ENCODE measurements at regions not wholly inside any gene's neighbourhood (a gene's known extent, or its start where the extent isn't known, plus 50 kb on each side); places are given as distances from the start of the nearest gene placed in this dataset.

DNA sequence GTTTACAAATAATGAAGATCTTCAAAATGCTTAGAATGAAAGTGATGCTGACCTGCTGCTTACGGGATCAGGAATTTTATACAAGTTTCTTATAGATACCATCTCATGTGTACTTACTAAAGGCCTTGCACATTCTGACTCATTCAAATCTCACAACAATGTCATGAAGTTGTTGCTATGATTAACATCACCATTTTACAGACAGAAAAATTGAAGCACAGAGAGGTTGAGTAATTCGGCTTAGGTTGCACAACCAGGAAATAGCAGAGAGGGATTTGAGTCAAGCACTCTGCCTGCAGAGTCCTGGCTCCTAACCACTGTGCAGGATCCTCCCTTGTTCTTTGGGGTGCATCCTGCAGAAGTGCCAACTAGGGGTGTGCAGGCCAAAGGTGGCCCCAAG, 471.9 kb downstream of the MIAT start:
- DNase-seq = no peak

DNA sequence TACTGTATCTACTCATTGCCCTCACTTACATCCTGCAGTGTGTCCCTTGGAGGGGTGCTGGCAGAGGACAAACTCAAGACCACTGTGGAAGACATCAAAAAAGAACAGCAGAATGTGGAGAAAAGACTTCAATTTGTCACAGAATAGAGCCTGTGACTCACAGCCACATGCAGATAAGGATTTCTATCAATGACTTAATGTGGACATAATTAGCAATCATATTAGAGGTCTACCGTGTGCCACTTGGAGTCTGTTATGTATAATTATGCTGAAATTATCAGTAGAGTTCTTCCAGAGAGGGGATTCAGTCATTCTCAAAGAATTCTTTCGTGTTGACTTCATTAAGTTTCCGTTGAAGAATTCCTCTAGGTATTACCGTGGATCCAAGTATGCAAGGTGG, 473.5 kb downstream of the MIAT start:
- no peak for DNase-seq

DNA sequence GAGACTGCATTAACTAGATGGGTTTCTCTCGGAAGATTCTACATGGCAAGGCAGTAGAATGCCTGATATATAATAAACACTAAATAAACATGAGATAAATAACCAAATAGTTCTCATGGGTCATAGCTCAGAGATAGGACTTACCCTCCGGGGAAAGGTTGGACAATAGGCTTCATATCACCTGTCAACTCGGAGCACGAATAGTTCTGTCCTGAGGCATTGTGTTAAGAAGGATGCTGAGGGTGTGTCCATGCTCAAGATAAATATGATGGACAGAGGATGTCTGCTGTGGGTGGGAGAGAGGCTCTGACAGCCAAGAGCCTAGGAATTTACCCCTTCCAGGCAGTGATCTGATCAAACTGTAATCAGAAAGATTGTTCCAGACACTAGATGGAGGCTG, 474.0 kb downstream of the MIAT start:
- DNase-seq = no peak

DNA sequence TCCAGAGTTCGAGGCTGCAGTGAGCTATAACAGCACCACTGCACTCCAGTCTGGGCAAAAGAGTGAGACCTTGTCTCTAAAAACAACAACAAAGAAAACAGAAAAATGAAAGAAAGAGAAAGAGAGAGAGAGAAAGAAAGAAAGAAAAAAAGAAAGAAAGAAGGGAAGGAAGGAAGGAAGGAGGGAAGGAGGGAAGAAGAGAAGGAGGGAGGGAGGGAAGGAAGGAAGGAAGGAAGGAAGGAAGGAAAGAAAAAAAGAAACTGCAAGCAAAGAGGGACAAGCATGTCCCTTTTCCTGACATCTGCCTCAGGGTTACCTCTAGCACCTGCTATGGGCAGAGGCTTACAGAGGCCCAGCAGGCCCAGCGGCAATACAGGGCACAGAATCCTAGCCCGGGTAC, 475.0 kb downstream of the MIAT start:
- DNase-seq = no peak

DNA sequence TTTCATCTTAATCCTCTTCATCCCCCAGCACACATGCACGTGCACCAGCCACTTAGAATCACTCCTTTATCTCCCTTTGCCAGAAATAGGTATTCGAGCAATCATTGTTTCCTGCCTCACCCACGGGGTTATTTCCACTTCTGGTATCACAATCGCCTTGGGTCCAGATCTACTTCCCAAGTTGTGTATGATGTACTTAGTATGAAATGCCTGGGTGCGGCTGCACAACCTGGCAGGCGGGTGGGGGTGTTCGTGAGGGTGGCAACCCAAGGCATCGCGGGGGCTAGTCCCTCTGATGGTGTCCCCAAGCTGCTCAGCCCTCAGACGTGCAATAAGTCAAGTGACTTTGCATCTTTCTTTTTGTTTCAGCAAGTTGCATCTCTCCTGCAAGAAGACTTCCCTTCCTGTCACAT, 475.6 kb downstream of the MIAT start:
- DNase-seq = no peak

DNA sequence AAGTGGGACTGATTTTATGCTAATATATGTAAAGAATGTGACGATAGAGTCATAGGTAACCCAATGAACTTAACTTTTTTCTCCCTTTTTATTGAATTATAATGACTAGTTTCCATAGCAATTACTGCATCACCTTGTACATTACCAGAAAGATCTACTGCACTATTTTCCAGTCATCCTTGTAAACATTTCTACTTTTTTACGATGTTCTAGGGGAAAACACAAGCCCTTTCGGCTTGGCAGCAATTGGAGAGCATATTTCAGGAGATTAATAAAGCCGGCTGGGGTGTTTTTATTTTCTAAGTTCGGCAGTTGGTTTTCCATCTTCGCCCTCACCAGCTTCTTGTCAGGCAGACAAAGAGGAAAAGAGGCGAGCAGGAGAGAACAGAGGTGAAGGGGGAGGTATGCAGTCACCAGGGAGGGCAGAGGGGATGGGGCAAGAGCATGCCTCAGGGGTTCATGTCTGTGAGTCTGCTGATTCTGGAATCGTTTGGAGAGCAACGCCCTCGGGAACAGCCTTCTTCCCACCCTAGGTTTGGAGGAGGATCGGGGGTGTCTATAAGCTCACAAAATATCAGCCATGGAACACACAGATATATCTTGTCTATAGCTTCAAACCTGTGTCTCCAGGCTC, 476.4 kb downstream of the MIAT start:
- no peak for DNase-seq

DNA sequence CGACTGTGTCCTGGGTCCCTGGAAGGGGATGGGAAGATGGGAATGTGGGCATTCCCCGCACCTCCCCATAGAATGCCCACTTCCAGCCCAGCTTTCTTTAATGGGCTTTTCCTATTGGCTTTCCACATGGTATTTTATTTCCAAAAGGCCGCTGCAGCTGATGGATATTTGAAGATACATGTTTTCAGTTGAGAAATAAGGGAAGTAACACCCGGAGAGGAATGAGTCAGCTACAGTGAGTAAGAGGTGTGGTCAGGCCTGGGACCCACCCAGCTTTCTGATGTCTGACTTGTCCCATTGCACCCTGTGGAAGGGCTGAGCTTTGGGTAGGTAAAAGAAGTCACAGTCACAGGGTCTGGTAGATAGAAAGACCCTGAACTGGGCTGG, 476.9 kb downstream of the MIAT start:
- no peak for DNase-seq

DNA sequence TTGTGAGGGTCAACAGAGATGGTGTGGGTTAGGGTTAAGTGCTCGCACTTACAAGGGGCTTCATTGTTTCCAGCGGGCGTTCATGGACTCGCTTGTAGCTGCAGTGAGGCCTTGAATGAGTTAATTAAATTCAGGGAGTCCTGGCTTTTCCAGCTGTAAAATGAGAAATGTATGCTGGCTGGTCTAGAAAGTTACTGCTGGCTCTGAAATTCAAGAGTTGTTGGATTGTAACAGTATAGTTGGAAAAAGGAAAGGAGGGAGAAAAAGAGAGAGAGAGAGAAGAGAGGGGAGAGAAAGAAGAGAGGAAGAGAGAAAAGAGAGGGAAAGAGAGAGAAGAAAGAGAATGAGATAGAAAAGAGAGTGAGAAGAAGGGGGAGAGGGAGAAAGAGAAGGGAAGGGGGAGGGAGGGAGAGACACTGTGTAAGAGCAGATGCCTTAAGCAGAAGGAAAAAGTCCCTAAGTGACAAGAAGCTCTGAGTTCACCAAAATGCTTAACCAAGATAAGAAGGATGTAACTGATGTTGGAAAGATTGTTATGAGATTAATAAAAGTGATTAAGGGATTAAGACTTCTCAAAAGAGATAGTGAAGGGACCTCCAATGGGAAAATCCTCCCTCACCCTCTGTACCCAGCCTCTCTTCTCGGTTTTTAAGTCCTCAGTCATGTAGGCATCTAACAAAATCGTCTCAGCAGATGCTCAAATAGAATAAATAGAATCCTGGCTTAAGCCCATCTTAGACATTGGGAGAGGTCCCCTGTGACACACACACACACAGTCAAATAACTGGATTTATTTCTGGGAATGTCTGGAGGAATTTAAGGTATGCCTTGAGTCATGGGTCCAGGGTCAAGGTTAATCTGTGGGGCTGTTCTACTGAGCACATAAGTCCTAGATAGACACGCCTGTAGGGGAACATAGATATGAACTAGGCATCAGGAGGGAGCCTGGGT, 477.9 kb downstream of the MIAT start:
- DNase-seq = no peak

DNA sequence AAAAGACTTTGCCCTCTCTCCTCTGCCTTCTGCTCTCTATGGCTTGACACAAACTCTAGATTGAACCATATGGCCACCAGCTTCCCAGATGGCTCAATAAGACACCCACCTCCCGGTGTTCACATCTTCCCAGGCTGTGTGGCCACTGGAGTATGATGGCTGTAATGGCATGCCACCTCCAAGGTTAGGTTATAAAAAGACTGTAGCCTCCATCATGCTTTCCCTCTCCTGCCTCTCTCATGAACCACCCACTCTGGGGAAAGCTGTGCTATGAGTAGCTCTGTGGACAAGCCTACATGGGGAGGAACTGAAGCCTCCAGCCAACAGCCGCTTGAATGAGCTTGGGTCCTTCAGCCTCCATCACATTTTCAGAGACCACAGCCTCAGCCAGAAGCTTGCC, 479.2 kb downstream of the MIAT start:
- DNase-seq = no peak

DNA sequence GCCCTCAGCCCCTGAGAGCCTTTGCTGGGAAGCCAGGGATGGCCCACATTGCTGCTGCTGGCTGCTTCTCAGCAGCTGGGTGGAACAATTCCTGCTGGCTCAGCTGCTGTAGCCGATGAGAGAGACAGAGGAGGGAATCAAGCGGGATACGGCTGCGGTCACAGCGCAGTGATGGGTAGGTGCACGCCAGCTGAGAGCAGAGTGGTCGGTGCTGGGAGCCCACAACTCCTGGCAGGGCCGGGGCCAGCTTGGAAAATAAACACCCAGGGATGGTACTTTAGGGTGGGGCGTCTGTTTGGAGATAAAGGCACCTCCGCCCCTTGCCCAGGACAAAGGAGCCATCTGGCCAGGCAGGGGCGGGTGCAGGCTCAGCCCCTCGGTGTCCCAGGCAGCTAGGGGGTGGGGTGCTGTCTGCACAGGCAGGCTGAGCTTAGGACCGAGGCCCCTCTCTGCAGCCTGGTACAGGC, 480.5 kb downstream of the MIAT start:
- no peak for DNase-seq

DNA sequence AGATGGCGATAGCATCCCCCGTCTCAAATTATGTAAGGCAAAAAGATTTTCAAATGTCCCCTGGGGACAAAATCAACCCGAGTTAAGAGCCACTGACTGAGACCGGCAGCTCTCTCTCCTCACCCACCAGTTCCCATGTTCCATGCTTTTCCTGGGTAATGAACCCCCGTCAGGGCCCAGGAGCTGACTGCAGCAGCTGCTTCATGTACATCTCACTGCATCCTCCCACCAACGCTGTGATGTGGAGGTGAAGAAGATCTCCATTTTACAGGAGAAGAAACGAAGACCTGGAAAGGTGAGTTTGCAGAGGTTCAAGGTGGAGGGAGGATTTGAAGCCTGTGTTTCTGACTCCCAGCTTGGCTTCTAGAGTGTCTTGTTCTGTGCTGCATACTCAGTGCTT, 481.1 kb downstream of the MIAT start:
- no peak for DNase-seq

DNA sequence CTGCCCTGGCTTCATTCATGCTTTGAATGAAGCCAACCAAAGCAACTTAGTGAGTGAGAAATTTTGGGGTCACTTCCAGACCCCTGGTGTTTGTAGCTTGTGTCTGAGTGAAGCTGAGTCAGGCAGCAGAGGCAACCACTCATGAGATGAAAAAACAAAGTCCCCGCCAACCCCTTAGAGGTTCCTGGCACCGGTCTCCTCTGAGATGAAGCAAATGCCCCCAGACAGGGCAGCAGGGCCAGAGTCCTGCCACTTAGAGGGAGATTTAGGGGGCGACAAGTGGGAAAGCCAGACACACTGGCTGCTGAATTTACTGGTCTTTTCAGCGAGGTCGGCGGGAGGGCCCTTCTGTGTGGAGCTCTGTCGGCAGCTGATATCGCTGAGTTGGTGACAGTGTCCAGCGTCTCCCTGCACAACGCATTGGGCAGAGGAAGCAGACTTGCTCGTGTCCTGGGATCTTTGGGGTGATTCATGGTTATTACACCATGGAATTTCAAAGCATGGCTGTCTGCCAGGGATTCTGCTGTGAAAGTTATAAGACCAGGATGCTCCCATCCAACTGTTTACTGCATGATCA, 482.6 kb downstream of the MIAT start:
- no peak for DNase-seq

DNA sequence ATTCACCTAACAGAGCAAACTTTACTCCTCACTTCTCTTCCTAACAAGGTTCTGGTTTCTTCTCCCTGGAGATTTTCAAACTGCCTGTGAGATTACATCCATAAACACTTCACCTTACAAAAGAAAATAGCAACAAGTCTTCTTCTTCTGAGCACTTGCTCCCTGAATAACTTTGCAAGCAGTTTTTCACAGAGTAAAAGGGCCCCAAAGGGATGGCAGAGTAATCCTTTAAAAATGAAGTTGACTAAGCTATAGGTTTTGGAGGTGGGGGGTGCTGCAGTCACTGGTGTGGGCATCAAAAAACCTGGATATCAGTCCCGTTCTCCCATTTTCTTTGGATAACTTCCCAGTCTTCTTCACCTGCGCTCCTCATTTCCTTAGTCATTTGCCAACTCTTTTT, 484.9 kb downstream of the MIAT start:
- DNase-seq = no peak

DNA sequence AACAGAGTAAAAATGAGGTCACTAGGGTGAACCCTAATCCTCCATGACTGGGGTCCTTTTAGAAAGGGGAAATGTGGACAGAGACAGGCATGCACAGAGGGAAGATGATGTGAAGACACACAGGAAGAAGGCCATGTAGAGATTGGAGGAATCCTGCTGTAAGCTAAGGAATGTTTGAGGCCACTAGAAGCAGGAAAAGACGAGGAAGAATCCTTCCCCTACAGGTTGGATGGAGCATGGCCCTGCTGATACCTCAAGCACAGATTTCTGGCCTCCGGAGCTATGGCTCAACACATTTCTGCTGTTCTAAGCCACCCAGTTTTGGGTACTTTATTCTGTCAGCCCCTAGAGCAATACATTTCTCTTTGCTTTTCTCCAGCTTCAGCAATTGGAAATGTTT, 486.9 kb downstream of the MIAT start:
- DNase-seq = no peak

DNA sequence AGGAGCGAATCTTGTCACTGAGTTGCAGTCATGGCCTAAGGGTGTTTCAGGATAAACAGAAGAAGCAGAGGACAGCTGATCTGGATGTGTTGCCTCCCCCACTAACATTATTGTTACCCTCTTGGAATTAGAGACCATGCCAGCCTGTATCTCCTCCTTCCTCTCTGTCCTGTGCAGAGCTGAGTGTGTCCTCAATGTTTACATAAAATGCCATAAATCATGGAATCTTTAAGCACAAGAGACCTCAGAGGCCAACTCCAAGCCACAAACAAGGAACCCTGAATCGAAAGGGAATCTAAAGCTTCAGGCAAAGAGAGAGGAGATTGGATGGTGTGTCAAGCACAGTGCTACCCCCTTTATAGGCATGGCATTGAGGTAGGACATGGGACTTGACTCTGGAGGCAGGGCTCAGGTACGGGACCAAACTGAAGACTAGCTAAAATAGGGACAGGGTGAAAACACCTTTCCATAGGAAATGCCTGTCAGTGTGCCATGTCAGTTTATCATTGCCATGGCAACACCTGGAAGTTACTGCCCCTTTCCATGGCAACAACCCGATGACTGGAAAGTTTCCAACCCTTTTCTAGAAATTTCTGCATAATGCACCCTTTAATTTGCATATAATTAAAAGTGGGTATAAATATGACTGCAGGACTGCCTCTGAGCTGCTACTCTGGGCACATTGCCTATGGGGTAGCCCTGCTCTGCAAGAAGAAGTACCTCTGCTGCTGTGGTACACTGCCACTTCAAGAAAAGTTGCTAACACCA, 489.7 kb downstream of the MIAT start:
- no peak for DNase-seq

DNA sequence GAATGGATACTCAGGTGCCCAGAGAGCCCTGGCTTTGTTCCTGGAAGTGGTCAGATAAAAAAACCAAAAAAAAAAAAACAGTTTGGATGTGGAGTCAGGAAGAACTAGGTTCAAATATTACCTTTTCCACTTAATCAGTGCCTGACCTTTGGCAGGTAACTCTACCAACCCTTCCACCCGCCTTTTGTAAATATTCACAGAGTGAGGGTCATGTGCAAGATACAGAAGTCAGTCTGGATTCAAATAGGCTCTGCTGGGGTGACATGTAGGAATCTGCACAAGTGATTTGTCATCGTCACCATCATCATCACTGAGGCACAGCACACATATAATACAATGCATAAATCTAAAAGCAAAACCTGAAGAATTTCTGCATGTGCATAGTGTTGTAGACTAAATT, 490.7 kb downstream of the MIAT start:
- no peak for DNase-seq

DNA sequence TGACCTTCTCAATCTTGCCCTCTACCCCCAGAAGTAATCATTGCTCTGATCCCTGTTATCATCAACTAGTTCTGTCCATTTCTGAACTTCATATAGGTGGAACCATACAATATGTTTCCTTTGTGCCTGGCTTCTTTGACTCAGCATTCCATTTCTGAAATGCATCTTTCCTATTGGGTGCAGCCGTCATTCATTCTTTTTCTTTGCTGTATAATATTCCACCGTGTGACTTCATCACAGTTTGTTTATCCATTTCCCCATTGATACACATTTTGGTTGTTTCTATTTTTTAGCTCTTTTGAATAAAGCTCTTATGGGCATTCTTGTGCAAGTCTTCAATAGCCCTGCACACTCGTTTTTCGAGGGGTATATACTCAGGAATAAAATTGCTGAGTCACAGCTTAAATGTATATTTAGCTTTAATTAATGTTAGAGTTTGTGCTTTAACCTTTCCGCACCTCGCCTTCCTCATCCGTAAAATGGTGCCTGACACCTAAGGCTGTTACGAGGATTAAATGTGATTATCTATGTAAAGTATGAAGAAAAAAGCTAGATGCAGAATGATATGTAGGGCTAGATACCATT, 491.6 kb downstream of the MIAT start:
- no peak for DNase-seq

DNA sequence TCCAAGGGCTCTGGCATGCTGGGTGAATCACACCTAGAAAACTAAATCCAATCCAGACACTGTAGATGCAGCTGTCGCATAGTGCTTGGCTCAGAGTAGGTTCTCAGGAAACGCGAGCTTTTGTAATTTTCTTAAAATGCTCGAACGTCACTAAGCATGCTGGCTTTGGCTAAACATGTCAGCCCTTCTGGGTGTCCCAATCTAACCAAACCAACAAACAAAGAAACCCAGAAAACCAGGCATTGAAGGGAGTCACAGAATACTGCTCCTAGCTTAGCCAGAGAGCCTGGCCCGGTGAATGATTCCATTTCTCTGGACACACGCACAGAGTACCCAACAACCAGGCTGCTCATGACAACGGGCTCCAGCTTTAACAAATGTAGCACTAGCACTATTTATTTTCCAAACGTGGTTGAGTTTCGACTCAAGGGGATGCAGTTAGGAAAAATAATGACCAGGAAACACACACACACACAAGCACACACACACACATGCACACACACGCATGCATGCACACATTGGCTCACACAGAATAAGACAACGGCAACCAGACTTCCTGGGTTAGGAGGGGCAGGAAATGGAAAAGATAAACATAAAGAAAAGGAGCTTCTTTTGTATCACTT, 492.6 kb downstream of the MIAT start:
- no peak for DNase-seq

DNA sequence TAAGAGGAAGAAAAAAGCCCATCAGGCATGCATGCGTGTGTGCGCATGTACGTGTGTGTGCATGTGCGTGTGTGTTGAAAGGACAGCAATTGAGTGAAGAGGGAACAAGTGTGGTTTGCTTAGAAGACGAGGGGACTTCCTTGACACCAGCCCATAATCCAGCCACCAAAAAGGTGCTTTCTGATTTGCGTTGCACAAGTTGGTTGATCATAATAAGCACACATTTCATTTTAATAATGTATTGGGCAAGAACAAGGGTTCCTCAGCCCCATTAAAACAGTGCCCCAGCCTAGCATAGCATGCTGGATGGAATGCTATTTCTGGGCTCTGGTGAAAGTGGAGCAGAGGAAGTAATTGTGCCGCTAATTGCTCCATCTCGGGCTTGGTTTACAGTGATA, 493.2 kb downstream of the MIAT start:
- DNase-seq = no peak

DNA sequence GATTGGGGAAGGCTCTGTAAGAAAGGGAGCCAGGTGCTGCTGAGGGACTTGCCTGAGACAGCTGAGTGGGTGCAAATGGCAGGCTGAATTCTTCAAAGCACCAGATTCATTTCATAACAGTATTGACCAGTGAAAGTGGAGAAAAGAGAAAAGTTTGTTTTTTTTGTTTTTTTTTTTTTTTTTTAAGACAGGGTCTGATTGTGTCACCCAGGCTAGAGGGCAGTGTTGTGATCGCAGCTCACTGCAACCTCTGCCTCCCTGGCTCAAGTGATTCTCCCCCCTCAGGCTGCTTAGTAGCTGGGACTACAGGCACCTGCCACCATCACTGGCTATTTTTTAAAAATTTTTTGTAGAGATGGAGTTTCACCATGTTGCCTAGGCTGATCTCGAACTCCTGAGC, 494.0 kb downstream of the MIAT start:
- no peak for DNase-seq

DNA sequence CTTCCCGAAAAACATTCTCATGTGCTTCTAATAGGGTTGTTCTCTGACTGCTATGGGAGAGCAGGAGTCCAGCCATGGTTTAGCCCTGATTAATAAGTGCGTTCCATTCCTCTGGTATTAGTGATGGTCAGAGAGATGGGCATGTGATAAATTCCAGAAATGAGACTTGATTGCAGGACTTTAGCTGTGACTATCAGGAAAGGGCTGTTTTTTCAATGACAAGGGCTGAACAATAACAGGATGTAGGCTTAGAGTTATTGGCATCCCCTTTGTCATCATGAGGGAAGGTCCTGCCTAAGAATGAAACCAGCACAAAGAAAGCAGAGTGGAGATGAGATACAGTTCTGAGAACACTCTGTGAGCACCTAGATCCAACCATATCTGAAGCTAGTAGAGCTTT, 494.6 kb downstream of the MIAT start:
- no peak for DNase-seq

DNA sequence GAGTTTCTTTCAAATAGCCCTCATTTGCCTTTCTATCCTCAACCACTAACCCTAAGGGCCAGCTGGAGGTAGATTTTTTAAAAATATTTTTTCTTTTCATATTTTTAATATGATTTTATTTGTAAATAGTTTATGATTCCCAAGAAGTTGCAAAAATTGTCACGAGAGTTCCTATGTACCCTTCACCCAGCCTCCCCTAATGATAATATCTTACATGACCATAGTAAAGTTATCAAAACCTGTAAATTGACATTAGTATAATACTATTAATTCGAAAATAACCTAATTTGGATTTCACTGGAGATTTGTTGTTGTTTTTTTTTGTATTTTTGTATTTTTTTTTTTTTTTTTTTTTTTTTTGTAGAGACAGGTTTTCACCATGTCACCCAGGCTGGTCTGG, 495.5 kb downstream of the MIAT start:
- no peak for DNase-seq

DNA sequence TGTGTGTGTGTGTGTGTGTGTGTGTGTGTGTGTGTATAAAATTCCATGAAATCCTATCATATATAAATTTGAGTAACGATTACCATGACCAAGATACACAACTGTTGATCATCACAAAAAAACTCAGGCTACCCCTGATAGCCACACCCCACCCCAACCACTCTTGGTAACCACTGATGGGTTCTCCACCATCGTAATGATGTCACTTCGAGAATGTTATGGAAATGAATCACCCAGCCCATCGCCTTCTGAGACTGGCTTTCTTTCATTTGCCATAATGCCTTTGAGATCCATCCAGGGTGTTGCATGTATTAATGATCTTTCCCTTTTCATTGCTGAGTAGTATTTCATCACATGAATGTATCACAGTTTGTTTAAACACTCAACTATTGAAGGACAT, 496.0 kb downstream of the MIAT start:
- no peak for DNase-seq
